GM23248 (cell line): ENCODE measurements at regions not wholly inside any gene's neighbourhood (a gene's known extent, or its start where the extent isn't known, plus 50 kb on each side); places are given as distances from the start of the nearest gene placed in this dataset.
"Not testable (repeated sequence)": the region's sequence is repeated elsewhere in the genome, so short reads cannot be mapped to it uniquely, and the experiment has no call there.

Source experiments
- EZH2 ChIP-seq: fragments of 200-600 bp; sonication (generic); IDR thresholded peaks from 2 replicates; pipeline ENCODE4 v1.6.1; 2018; ENCODE audit warnings: antibody characterized with exemption, mild to moderate bottlenecking; ENCODE audit not compliant: insufficient read depth, poor library complexity, severe bottlenecking
- EZH2phosphoT487 ChIP-seq: fragments of 200-600 bp; sonication (generic); IDR thresholded peaks from 2 replicates; pipeline ENCODE4 v1.6.1; 2018; ENCODE audit warnings: antibody characterized with exemption, moderate library complexity, mild to moderate bottlenecking, low read depth; ENCODE audit not compliant: insufficient read depth

DNA sequence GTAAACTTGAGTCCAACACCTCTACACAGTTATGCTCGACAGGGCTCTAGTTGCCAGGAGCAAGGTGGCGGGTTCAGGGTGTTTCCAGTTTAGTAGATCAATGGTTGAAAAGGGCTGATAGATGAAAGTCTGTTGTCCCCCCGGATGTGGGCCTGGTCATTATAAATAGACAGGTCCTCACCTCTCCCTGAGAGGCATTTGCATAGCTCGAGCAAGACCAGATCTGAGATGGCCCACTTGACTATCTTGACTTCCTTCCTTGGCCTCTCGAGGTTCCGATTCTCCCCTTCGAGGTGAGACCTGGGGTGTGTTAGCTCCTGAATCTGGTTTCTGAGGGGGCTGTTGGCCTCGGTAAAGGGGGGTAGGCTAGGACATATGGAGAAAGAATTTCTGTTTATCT lies 54.1 kb upstream of the RBMX start:
- not testable (repeated sequence) for TF ChIP-seq EZH2, EZH2phosphoT487
